Mesodermal cell (in vitro differentiated cells): ENCODE measurements at regions not wholly inside any gene's neighbourhood (a gene's known extent, or its start where the extent isn't known, plus 50 kb on each side); places are given as distances from the start of the nearest gene placed in this dataset.
"Not testable (repeated sequence)": the region's sequence is repeated elsewhere in the genome, so short reads cannot be mapped to it uniquely, and the experiment has no call there.

Experiments used
- H3K27ac ChIP-seq: 2 replicates; pipeline ENCODE4 v1.7.0; 2013; ENCODE audit warnings: mild to moderate bottlenecking, low read depth, low read length, moderate library complexity; ENCODE audit not compliant: severe bottlenecking
- H3K36me3 ChIP-seq: 2 replicates; pipeline ENCODE4 v1.7.1; 2013; ENCODE audit warnings: mild to moderate bottlenecking, low read length, moderate library complexity; ENCODE audit not compliant: control insufficient read depth, insufficient read depth
- H3K4me1 ChIP-seq: one replicate; pipeline ENCODE4 v1.7.1; 2013; ENCODE audit warnings: mild to moderate bottlenecking, low read length; ENCODE audit not compliant: insufficient read depth, control insufficient read depth, poor library complexity, severe bottlenecking
- H3K4me3 ChIP-seq: 2 replicates; pipeline ENCODE4 v1.7.0; 2013; ENCODE audit warnings: low read length, control low read depth, mild to moderate bottlenecking; ENCODE audit not compliant: insufficient read depth, poor library complexity, severe bottlenecking; ENCODE audit errors: extremely low read depth
- H3K9me3 ChIP-seq: 2 replicates; pipeline ENCODE4 v1.7.1; 2013; ENCODE audit warnings: mild to moderate bottlenecking, low read length, moderate library complexity; ENCODE audit not compliant: control insufficient read depth
- WGBS, 2 experiments: methylation state at CpG; one replicate each; pipeline ENCODE4 v1.1.5; 2013; ENCODE audit warnings: missing lambda C conversion rate in 2 of 2; ENCODE audit not compliant: insufficient coverage in 2 of 2; 5-methylcytosine and 5-hydroxymethylcytosine counted together

DNA sequence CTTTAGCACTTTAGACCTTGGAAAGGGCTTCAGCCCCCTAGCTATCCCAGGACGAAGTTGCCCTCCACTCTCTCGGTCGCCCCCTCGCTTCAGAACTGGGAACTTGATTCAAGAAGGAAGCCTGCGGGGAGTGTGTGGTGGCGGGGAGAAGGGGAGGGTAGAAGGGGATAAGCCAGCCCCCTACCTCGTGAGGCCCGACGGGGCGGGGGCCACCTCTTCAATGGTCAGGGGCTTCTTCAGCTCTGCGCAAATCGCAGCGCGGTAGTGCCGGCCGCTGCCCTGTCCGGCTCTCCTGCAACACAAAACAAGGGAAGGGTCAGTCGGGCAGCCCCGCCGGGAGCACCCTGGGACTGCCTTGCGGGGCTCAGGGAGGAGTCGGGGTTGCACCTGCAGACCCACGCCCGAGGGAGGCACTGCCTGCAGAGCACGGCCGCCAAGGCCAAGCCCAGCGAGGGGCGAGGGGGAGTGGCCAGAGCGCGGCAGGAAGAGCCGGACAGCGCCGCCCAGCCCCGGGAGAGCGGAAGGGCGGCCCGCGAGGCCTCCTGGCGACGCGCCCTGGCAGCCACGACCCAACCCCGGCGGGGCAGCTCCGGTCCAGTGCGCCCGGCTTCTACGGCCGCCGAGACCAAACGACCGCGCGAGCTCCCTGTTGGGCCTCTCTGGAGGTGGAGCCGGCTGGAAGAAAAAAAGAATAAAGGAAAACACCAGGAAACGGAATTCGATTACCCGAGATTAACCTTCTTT is 56.2 kb upstream of the RASAL2 start:
- Histone ChIP-seq H3K4me3 (peak overlapping the region; percentile 8), H3K36me3 (no peaks in the 10 kb centered on the region), H3K27ac (no peak overlapping the region), H3K9me3 (no peaks in the 10 kb centered on the region), H3K4me1 (no peaks in the 10 kb centered on the region)
- 65 to 67% methylated on average over 42 to 49 of the region's 58 CpGs for WGBS, 2 experiments

GRCh38 chr1:178038372-178038771 is 55.5 kb upstream of the RASAL2 start:
- Histone ChIP-seq H3K9me3 (no peaks in the 10 kb centered on the region), H3K4me3 (no peak overlapping the region), H3K4me1 (no peaks in the 10 kb centered on the region), H3K27ac (no peak overlapping the region), H3K36me3 (no peaks in the 10 kb centered on the region)
- 91 to 94% methylated on average over 5 to 9 of the region's 11 CpGs for WGBS, 2 experiments

GRCh38 chr1:178039891-178040290 is 54.0 kb upstream of the RASAL2 start:
- no peak overlapping the region for H3K4me3 ChIP-seq
- WGBS, 2 experiments = 83 to 94% methylated on average over 2 of the region's 2 CpGs

DNA sequence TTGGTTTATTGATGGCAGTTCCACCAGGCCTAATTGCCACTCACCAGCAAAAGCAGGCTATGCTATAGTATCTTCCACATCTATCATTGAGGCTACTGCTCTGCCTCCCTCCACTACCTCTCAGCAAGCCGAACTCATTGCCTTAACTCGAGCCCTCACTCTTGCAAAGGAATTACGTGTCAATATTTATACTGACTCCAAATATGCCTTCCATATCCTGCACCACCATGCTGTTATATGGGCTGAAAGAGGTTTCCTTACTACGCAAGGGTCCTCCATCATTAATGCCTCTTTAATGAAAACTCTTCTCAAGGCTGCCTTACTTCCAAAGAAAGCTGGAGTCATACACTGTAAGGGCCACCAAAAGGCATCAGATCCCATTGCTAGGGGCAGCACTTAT is 50.0 kb upstream of the RASAL2 start:
- H3K27ac ChIP-seq, H3K4me1 ChIP-seq, H3K4me3 ChIP-seq, H3K9me3 ChIP-seq, H3K36me3 ChIP-seq: not testable (repeated sequence)
- WGBS, 2 experiments = 93 to 100% methylated on average over 1 to 4 of the region's 4 CpGs

More at GRCh38 chr1:178039891-178040290, 54.0 kb upstream of the RASAL2 start:
- no peak overlapping the region for H3K27ac ChIP-seq
- H3K4me1 ChIP-seq = no peaks in the 10 kb centered on the region
- H3K36me3 ChIP-seq = no peaks in the 10 kb centered on the region
- H3K9me3 ChIP-seq = no peaks in the 10 kb centered on the region
